ENCODE measurements at regions not wholly inside any gene's neighbourhood (a gene's known extent, or its start where the extent isn't known, plus 50 kb on each side); places are given as distances from the start of the nearest gene placed in this dataset.

DNA sequence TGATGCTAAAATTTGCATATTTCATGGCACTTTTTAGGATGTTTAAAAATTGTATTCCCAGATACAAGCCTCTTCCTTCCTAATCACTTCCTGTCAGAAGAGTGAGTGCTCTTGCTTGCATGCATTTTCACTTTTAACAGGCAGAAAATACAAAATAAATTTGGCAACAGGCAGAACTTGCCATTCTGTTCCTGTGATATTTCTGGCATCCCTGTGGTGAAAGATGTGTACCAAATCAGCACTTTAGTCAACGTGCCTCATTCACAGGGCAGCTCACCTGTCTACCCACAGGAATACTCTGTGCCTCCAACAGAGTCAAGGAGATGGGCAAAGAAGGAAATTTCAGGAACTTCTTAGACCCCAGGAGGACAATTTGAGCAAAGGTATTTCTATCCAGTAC is 360.9 kb downstream of the AKAIN1 start:
- TF ChIP-seq CTCF (conservative IDR thresholded peaks at IDR 0.05; ENCODE audit: low read length) = no peak
- no peak for TF ChIP-seq EZH2phosphoT487 (IDR thresholded peaks at IDR 0.05; ENCODE audit: borderline replicate concordance)
